ENCODE measurements at regions not wholly inside any gene's neighbourhood (a gene's known extent, or its start where the extent isn't known, plus 50 kb on each side); places are given as distances from the start of the nearest gene placed in this dataset.
A peak's percentile ranks its signal among the peaks of the same experiment; 100 is the strongest.

- no peak for DNase-seq (ENCODE audit: low read depth in 2 of 2)
Observed at GRCh38 chr16:85971902-85972638, 73.1 kb downstream of the IRF8 start.

GRCh38 chr16:85974428-85975375, 75.7 kb downstream of the IRF8 start:
- DNase-seq (ENCODE audit: low read depth in 2 of 2), result no peak

- DNase-seq (ENCODE audit: low read depth in 2 of 2), result no peak
Observed at GRCh38 chr16:85975451-85975981, 76.6 kb downstream of the IRF8 start.

GRCh38 chr16:85978291-85978775, 79.4 kb downstream of the IRF8 start:
- no peak for DNase-seq (ENCODE audit: low read depth in 2 of 2)

- no peak for DNase-seq (ENCODE audit: low read depth in 2 of 2)
Observed at GRCh38 chr16:85978976-85979375, 80.0 kb downstream of the IRF8 start.

- no peak for DNase-seq (ENCODE audit: low read depth in 2 of 2)
Observed at GRCh38 chr16:85979605-85980004, 80.6 kb downstream of the IRF8 start.

- DNase-seq (ENCODE audit: low read depth in 2 of 2), result no peak
Observed at GRCh38 chr16:85980686-85981085, 81.7 kb downstream of the IRF8 start.

- no peak for DNase-seq (ENCODE audit: low read depth in 2 of 2)
Observed at GRCh38 chr16:85981826-85982562, 83.0 kb downstream of the IRF8 start.

GRCh38 chr16:85982563-85982939, 83.6 kb downstream of the IRF8 start:
- no peak for DNase-seq (ENCODE audit: low read depth in 2 of 2)

GRCh38 chr16:85983064-85983463, 84.1 kb downstream of the IRF8 start:
- no peak for DNase-seq (ENCODE audit: low read depth in 2 of 2)

- DNase-seq (ENCODE audit: low read depth in 2 of 2), result no peak
Observed at GRCh38 chr16:85983606-85984230, 84.8 kb downstream of the IRF8 start.

- no peak for DNase-seq (ENCODE audit: low read depth in 2 of 2)
Observed at GRCh38 chr16:85984231-85984880, 85.4 kb downstream of the IRF8 start.

- DNase-seq (ENCODE audit: low read depth in 2 of 2), result no peak
Observed at GRCh38 chr16:85984947-85985451, 86.0 kb downstream of the IRF8 start.

GRCh38 chr16:85986931-85987749, 88.2 kb downstream of the IRF8 start:
- peak in 1 of 2 donors; percentile 30 for DNase-seq (ENCODE audit: low read depth in 2 of 2)

GRCh38 chr16:85987750-85988078, 88.8 kb downstream of the IRF8 start:
- DNase-seq (ENCODE audit: low read depth in 2 of 2), result no peak

GRCh38 chr16:85988306-85988705, 89.3 kb downstream of the IRF8 start:
- DNase-seq (ENCODE audit: low read depth in 2 of 2), result no peak

GRCh38 chr16:85988723-85989313, 89.9 kb downstream of the IRF8 start:
- no peak for DNase-seq (ENCODE audit: low read depth in 2 of 2)

- no peak for DNase-seq (ENCODE audit: low read depth in 2 of 2)
Observed at GRCh38 chr16:85989376-85989775, 90.4 kb downstream of the IRF8 start.

GRCh38 chr16:85989863-85990643, 91.1 kb downstream of the IRF8 start:
- DNase-seq (ENCODE audit: low read depth in 2 of 2), result no peak

Data from stimulated activated CD8-positive, alpha-beta memory T cell treated with anti-CD3 and anti-CD28 coated beads, Interleukin-7, amount 100 ng/mL, for 1 hour (primary cell).